ENCODE measurements at regions not wholly inside any gene's neighbourhood (a gene's known extent, or its start where the extent isn't known, plus 50 kb on each side); places are given as distances from the start of the nearest gene placed in this dataset.

DNA sequence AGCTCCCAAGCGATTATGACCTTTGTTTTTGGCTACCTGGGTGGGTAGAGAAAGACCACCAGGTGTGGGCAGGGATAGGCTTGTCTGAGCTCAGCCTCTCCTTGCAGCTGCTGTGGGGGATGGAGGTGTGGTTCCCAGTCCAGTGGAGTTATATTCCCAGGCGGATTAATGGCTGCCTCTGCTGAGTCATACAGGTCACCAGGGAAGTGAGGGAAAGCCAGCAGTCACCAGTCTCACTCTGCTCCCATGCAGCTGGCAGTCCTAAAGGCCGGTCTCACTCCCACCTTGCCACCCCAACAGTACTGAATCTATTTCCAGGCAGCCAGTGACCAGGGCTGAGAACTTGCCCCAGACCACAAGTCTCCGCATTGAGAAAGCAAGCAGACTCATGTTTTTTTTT, 399.2 kb downstream of the VRK1 start:
- intact Hi-C loops (cut with micrococcal nuclease): no loop called here

DNA sequence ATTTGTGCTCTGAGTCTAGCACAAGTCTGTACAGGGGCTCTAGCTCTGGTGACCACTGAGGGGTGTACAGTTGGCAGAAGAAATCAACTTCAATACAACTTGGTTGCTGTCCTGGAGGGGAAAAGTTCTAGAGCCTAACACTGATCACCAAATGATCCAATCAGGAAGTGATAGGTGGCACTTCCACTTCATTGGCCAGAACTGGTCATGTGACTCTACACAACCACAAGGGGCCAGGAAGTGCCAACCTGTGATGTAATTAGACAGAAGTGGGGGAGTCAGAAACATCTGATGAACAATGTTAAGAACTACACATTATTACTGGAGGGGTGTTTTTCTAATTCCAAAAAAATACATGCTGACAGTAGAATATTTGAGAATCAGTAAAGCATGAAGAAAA, 401.6 kb downstream of the VRK1 start:
- intact Hi-C loops (cut with micrococcal nuclease): no loop called here

DNA sequence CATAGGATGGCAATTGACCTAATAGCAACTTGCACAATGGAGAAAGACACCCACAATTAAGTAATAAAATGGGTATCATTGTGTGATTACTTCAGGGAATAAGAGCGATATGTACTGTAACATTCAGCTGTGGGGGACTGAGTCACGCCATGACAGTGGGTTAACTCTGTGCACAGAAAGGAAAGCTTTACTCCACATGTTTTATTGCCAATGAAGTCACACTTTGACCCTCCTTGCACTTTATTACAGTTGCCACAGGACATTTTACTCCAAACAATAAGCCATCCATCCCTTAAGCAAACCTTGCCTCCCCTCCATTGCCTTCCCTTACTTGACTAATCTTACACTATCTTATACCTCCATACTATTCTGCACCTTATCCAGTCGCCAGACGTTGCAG, 403.1 kb downstream of the VRK1 start:
- intact Hi-C loops (cut with micrococcal nuclease): no loop called here

DNA sequence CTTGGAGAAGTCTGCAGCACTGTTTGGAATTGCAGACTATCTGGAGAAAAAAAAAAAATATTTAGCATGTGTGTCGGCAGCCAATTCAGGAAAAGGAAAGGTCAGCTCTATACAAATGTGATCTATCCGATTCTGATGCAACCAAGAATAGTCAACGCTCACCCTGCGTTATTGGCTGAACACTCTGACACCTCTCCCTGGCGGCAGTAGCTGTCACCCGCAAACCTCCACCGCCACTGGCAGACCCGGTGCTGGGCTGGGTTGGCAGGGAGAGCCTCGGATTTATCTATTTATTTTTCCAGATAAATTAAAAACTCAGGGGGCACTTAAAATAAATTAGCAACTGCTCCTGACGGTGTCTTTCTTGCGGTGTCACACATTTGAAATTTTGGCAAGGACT, 409.7 kb downstream of the VRK1 start:
- intact Hi-C loops (cut with micrococcal nuclease): no loop called here

DNA sequence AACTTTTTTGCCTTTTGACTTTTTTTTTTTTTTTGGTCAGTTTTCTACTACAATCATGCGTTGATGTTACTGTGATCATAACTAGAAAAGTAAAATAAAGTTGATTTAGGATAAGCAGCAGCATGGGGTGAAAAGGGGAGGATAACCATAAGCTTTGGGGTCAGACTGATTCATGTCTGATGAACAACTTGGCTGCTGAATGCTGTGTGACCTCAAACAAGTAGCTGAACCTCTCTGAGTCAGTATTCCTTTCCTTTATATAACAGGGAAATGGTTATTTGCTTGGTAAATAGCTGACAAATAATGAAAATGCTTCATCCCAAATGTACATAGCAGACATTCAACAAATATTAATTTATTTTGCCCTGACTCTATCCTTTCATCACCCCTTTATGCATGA, 413.0 kb downstream of the VRK1 start:
- intact Hi-C loops (cut with micrococcal nuclease): no loop called here

DNA sequence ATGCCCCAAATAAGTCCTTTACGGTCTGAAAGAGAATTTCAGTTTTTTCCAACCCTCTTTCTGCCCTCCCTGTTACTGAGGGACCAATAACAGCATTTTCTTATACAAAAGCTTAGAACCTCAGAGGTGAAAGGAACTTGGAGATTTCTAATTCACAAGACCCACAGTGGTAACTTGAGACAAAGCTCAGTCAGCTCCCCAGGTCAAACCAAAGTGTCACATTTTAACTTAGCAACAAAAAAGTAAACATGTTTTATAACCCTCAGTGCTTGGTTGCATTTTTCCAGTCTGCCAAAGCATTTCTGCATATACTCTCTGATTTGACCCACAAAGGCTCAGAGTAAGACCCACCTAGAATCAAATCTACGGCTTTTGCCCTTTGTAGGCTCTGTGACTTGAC, 415.2 kb downstream of the VRK1 start:
- intact Hi-C loops (cut with micrococcal nuclease): no loop called here

DNA sequence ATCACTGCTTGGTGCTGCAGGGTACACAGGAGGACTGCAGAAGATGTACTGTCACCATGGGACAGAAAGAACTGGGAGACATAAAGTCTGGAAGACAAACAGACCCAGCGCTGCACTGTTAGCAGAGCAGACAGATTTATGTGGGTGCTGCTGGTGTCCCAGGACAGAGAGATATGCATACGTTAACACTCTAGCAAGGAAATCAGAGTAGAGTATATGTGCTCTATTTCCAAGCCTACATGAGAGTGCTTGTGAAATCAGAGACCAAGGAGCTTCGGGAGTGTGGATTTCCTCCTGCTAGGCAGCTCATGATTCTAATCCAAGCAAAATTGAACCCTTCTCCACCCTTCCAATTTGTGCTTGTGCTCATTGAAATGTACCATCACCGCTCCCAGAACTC, 416.5 kb downstream of the VRK1 start:
- intact Hi-C loops (cut with micrococcal nuclease): no loop called here

DNA sequence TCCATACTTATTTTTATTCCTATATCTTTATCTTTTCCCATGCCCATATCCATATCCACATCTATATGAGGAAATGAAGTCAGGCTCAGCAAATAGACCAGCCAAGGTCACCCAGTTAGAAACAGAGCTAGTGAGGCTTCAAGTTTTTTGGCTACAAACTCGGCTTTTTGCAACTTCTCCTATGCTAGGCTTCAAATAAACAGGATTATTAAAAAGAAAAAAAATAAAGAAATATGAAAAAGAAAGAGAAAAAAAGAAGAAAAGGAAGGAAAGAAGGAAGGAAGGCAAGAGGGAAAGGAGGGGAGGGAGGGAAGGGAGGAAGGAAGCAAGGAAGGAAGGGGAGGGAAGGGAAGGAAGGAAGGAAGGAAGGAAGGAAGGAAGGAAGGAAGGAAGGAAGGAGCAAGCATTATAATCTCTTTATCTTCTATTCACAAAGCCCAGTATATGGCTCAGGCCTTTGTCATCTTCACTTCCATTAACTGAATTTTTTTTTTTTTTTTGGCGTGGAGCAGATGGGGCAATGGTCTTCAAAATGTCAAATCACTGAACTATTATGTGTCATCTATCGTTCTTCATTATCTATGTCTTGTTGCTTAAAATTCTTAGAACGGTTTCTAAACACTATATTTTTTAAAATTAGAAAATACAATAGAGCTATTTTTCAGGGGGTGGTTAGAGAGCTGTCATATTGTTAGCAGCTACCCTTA, 418.2 kb downstream of the VRK1 start:
- intact Hi-C loops (cut with micrococcal nuclease): no loop called here

DNA sequence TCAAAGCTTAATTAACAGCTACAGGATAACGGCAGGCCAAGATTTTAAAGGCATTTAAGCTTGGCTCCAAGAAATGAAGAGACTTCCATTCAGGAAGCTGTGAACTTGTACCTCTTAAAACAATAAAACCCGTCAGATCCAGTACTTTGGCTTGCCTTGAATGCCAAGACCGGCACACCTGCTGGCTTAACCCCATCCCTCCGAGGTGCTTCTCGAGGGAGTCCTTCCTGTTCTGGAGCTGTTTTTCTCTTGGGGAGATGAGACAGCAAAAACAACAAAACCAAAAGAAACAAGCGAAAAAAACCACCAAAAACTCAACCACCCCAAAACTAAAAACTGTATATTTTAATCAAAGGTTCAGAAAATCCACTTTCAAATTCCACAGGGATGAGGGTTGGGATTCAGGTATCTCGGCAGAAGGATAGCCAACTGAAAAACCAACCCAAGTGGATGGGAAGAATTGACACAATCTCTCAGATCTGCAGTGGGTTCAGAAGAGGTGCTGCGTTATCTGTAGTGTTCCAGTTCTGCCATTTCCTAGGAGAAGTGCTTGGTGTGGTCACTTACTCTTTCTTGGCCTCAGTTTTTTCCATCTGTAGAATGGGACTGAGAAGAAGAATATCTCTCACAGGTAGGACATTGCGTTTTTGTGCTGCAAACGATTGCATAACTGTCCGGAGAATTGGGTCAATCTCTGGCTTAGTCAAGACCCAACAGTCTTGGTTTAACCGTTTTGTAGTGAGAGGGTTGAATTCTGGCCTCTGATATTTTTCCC, 420.1 kb downstream of the VRK1 start:
- intact Hi-C loops (cut with micrococcal nuclease): no loop called here

DNA sequence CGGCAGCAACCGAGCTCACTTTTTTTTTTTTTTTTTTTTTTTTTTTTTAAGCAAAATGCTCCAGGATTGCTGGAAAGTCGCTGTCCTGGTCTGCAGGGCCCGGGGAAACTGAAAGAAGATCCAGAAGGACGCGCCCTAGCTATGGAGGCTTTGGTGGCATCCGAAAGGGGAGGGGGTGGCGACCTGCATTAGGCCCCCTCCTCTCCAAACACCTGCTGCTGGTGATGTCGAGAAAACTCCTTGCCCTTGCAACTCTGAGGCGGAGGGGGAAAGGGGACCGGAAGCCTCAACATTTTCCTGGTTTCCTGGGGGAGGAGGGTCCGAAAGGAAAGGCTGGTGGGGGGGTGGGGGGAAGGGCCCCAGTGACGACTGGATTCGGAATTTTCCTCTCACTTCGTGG, 421.1 kb downstream of the VRK1 start:
- intact Hi-C loops (cut with micrococcal nuclease): no loop called here

DNA sequence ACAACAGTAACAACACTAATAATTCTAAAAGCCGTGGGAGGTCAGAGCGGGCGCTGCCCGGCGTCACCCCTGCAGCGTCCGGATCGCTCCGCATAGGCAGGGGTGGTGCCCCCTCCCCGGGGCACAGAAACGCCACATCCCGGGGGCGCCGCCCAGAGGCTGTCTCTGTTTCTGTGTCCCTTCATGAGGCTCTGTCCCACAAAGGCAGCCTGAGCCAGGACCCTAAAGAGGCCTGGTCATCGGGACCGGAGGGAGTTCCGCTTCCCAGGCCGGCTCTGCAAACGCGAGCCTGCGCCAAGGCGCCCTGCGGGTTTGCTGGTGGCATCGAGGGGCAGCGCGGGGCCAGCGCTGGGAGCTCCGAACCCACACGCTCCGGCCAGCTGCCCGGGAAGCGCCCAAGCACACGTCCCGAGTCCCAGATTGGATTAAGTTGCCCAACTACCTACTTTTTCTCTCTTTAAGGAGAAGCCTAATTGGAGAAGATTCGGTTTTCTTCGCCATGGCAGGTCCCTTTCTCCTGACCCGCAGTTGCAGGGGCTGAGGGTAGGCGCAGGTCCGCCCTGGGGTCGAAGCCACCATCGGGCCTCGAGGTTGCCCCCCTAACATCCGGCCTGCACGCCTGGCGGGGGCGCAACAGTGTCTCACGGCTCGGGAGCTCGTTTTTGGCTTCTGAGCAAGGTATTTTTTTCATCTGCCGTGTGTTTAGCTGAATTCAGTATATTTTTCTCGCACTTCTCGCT, 421.7 kb downstream of the VRK1 start:
- intact Hi-C loops (cut with micrococcal nuclease): no loop called here

DNA sequence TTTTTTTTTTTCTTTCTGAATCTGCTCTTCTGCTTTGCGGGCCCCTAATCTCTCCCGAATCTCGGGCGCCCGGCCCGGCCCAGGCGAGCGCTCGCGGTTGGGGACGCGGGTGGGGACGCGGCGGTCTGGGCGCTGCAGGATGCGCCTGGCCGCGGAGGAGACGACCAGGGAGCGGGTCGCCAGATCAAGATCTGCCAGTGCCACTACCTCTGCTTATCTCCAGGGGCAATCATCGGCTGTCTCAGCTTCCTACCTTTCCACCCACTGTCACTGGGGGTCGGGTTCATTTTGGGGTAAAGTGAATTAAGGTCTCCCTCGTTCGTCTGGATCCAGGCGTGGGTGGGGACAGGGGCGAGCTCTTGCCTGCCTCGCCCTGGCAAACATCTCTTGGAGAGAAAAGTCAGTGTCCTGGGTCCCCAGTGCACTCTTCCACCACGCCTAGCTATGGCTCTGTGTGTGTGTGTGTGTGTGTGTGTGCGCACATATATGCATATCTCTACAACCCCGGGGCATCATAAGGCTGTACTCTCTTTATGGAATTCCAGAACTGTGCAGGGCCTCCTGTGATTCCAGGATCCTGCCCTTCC, 422.3 kb downstream of the VRK1 start:
- intact Hi-C loops (cut with micrococcal nuclease): no loop called here

DNA sequence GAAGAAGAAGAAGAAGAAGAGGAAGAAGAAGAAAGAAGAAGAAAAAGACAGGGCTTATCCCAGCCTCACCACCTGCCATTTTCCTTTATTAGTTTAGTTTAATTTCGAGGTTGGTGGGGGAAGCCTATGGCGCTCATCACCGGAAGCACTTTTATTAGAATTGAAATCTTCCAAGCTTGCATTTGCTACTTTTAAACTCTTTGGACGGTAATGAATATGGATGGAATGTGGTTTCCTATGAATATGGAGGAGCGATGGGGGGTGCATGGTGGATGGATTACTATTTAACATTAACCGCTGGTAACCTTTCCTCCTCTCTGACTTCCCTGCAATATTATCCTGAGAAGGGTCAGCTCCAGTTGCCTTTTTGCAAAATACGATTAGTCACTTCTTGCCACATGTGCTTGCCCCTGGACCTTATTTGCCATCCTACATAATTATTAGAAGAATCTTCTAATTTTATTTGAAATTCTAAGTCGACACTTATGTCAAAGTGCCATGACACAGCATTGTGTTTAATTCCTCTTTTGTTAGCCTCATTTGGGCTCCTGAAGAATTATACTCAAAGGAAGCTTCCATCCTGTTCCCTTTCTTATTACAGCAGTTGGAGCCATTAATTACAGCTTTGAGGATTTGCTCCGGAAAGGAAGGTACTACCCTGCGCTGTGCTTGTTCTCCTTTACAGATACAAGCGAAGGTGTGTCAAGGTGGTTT, 424.5 kb downstream of the VRK1 start:
- intact Hi-C loops (cut with micrococcal nuclease): no loop called here

DNA sequence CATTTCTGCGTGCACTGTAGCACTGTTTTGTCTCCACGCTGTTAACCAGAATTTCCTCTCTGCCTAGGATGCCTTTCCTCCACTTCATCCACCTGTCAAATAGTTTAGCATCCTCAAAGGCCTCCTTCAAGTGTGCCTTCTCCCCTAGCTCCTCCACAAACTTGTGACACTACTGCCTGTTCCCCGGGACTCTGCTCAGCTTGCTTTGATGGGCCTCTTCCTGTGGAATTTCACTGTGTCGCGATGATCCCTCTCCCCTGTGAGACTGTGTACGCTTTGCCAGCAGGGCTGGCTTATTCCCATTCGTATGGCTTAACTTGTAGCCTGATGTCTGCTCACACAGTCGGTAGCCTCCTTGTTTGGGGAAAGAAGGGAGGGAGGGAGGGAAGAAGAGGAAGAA, 426.8 kb downstream of the VRK1 start:
- intact Hi-C loops (cut with micrococcal nuclease): no loop called here

DNA sequence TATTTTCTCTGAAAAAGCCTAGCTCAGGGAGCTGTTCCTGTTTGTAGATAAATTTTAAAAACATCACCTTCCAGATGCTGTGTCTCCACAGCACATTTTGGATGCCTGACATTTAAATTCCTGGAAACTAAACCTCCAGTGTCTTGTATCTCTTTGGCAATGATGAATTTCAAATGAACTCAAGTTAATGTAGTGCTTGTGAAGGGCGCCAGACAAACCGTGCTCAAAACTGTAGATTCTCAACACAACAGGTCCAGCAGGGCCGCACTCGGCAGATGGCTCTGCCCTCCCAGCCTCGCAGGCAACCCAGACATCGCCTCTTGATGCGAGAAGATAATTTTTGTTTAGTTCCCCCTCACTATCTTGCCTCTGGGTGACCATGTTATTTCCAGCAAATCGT, 432.9 kb downstream of the VRK1 start:
- intact Hi-C loops (cut with micrococcal nuclease): no loop called here

DNA sequence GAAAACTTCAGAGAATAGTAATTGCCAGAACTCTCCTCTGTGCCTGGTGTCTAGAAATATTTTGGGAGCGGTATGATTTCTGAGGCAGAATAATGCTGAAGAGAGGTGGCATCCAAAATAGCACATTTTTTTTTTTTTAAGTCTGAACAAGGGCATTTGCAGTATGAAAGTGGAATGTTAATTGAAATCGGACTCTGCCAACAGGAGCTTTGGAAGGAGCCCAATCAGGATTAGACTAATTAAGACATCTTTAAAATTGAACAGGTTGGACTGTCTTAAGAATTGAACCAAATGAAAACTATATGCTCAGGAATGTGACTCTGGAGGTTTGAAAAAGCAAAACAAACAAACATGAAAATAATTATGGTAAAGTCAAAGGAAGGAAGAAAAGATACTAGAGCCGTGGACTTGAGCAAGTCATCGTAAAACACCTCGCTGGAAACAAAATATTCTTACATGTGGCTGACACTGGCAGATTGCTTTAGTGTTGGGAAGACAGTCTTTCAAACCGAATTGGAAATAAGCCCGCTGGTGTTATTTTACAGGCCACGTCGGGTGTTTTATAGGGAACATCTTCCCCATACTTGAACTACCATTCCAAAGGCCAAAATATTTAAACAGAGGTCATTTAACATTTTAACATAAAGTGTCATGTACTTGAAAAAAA, 436.3 kb downstream of the VRK1 start:
- intact Hi-C loops (cut with micrococcal nuclease): no loop called here

DNA sequence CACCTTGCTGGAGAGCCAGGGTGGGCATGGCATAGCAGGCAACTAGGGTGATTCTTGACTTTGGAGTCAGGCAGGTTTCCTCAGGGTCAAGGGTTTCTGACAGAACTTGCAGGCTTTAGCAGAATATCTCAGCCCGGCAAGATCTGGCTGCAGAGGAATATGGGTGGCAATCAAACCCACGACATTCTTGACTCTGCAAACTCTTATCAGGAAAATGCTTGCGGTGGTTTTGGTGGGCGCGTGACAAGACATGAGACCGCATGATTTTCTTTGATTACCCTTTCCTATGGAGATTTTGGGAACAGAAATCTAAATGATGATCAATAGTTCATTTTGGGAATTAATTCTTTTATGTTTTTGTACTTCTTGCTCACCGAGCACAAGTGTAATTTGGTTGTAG, 449.5 kb downstream of the VRK1 start:
- intact Hi-C loops (cut with micrococcal nuclease): no loop called here

DNA sequence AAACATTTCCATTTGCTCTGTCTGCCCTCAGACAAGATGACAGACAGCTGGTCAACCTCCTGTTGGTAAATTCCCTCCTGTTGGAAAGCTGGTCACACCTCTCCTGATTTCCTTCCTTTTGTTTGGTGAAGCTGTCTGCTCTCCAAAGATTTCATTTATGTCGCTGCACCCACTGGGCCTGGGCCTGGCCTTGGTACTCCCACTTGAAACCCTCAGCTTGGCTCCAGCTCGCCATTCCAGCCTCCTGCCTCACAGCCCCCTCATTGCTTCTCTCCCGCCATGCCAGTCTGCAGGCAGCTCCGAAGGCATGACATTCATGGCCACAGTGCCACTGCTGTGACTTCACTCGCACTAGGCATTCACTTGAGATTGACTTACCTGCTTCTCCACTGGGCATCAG, 451.8 kb downstream of the VRK1 start:
- intact Hi-C loops (cut with micrococcal nuclease): no loop called here

DNA sequence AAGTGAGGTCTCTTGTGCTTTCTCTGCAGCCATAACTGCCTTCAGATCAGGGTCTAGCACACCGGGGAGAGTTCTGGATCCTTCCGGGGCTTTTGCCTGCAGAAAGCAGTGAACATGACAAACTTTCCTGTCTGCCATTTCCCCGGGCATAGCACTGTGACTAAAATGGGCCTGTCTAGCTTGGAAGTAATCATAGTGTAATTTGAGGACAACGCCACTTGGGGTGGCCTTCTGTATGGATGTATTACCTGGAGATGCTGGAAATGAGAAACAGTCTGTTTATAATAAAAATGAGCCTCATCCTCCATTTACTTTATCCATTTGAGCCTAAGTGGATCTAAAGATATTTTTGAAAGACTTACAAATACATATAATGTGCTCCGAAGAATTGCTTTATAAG, 453.7 kb downstream of the VRK1 start:
- intact Hi-C loops (cut with micrococcal nuclease): no loop called here

DNA sequence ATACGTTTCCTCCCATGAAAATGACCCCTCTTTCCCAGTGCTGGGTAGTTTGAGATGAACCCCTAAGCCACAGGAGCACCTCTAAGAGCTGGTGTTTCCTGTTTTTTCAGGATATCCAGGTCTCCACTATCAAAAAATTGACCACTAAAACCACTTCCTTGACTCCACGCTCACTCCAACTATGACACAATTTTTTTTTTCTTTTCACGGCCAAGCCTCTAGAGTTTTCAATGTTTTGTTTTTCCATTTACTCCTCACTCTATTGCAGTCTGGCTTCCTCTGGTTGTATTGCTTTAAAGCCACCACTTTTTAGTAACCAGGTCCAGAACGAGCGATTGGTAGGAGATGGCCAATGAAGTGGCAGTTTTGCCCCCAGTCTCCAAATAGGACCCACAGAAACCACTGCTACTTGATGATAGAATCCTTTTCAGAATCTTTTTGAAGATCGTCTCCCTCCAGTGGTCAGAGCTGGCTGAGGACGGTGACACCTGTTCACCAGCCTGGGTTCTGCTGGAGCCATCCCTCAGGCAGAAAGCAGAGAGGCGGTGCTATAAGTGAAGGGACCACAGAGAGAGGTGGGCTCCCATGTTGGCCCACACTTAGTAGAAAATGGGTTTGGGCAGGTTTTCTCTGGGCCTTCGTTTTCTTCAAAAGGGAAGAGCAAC, 454.4 kb downstream of the VRK1 start:
- intact Hi-C loops (cut with micrococcal nuclease): no loop called here
